HepG2 (cell line): ENCODE measurements at regions not wholly inside any gene's neighbourhood (a gene's known extent, or its start where the extent isn't known, plus 50 kb on each side); places are given as distances from the start of the nearest gene placed in this dataset.
"Not testable (repeated sequence)": the region's sequence is repeated elsewhere in the genome, so short reads cannot be mapped to it uniquely, and the experiment has no call there.

Source experiments
- ATAC-seq: fragments of 200-7000 bp; cut with Tn5 transposase; 3 replicates; pipeline ENCODE4 v1.9.1; 2020; ENCODE audit warnings: mild to moderate bottlenecking, moderate library complexity
- BruUV-seq: library from RNA; stranded (reverse); fragments of 400-500 nt; replicated peaks from 2 replicates; lab custom pipeline; 2021; lab: Mats Ljungman, UMichigan
- CTCF ChIA-PET: fragments of 300-600 bp; formaldehyde crosslinking; extraction: SDS; loops from one replicate; lab custom pipeline; 2021; ENCODE audit warnings: low total read pairs, inconsistent platforms, low intra/inter-chr PET ratio; lab: Yijun Ruan, JAX
- POLR2A ChIA-PET: fragments of 350-600 bp; sonication (Branson Sonifier 250); formaldehyde crosslinking; loops from one replicate; lab custom pipeline; 2020; ENCODE audit warnings: antibody characterized with exemption, inconsistent platforms; lab: Yijun Ruan, JAX
- DNase-seq: peaks from one replicate; pipeline ENCODE4 v3.0.0-alpha.2; 2015; ENCODE audit warnings: low spot score
- FAIRE-seq: peaks from 3 replicates; lab custom pipeline; 2011; peaks lifted over from hg19 to GRCh38; lab: Jason Lieb, UNC
- H2AFZ ChIP-seq: one replicate; pipeline ENCODE4 v1.6.1; 2011; ENCODE audit warnings: low read length, inconsistent platforms
- H3K27ac ChIP-seq: fragments of 300-600 bp; 3 replicates; pipeline ENCODE4 v1.8.0; 2011; ENCODE audit warnings: mixed run types, mild to moderate bottlenecking, mixed read lengths, low read length, inconsistent platforms; ENCODE audit not compliant: insufficient read depth; ENCODE audit errors: extremely low read length
- H3K27me3 ChIP-seq, 2 experiments: fragments of 200-600 bp in 1 of 2; 2 replicates in 1 of 2; 3 replicates in 1 of 2; pipeline versions ENCODE4 v1.6.0 to v1.8.0; 2011; ENCODE audit warnings: low read length in 2 of 2, mild to moderate bottlenecking in 2 of 2, moderate library complexity in 2 of 2, inconsistent platforms in 1 of 2; ENCODE audit not compliant: insufficient read depth in 2 of 2, control insufficient read depth in 1 of 2
- H3K36me3 ChIP-seq, 2 experiments: fragments of 200-600 bp in 1 of 2; replicated peaks in 1 of 2; 2 replicates in 1 of 2; 3 replicates in 1 of 2; pipeline versions ENCODE4 v1.5.1 to v1.8.0; 2011; ENCODE audit warnings: low read length in 2 of 2, inconsistent platforms in 1 of 2; ENCODE audit not compliant: insufficient read depth in 2 of 2, control insufficient read depth in 1 of 2
- H3K4me1 ChIP-seq: 2 replicates; pipeline ENCODE4 v1.5.1; 2012; ENCODE audit warnings: low read length, inconsistent platforms; ENCODE audit not compliant: insufficient read depth
- H3K4me2 ChIP-seq: 2 replicates; pipeline ENCODE4 v1.6.0; 2011; ENCODE audit warnings: low read depth, low read length, inconsistent platforms
- H3K4me3 ChIP-seq, 3 experiments: fragments of 200-600 bp in 1 of 3; sonication (generic), shearing (Covaris generic) in 1 of 3; replicated peaks in 1 of 3; 2 replicates each; pipeline ENCODE4 v1.5.1; 2011 to 2016; ENCODE audit warnings: low read length in 3 of 3, inconsistent platforms in 2 of 3, low read depth in 2 of 3, mild to moderate bottlenecking in 2 of 3, control low read depth in 1 of 3, mixed read lengths in 1 of 3; ENCODE audit not compliant: insufficient read depth in 1 of 3
- H3K79me2 ChIP-seq: one replicate; pipeline ENCODE4 v1.6.1; 2011; ENCODE audit warnings: low read length, inconsistent platforms; ENCODE audit not compliant: insufficient read depth
- H3K9ac ChIP-seq: 2 replicates; pipeline ENCODE4 v1.6.0; 2011; ENCODE audit warnings: mild to moderate bottlenecking, low read depth, low read length, inconsistent platforms; ENCODE audit not compliant: insufficient read depth
- H3K9me3 ChIP-seq: 2 replicates; pipeline ENCODE4 v1.5.1; 2012; ENCODE audit warnings: mild to moderate bottlenecking, low read length
- H4K20me1 ChIP-seq: 2 replicates; pipeline ENCODE4 v1.6.0; 2011; ENCODE audit warnings: inconsistent platforms, mild to moderate bottlenecking, low read length, moderate library complexity; ENCODE audit not compliant: insufficient read depth
- ATF7 ChIP-seq, 2 experiments: fragments of 450-650 bp in 1 of 2; sonication (generic) in 1 of 2; formaldehyde crosslinking in 1 of 2; IDR thresholded peaks; 2 replicates each; pipeline versions ENCODE4 v1.4.0 to v1.6.1; 2016 to 2020; ENCODE audit warnings: antibody characterized with exemption in 1 of 2, mild to moderate bottlenecking in 1 of 2, missing genetic modification reagents in 1 of 2
- BRCA1 ChIP-seq: sonication (generic); formaldehyde crosslinking; IDR thresholded peaks from 2 replicates; pipeline ENCODE4 v1.4.0; 2020; ENCODE audit warnings: missing genetic modification reagents
- CEBPG ChIP-seq: IDR thresholded peaks from 2 replicates; pipeline ENCODE4 v1.6.1; 2016
- FOXC1 ChIP-seq: sonication (generic); formaldehyde crosslinking; IDR thresholded peaks from 2 replicates; pipeline ENCODE4 v1.8.0; 2022; ENCODE audit warnings: mild to moderate bottlenecking, missing genetic modification reagents, borderline replicate concordance
- HNRNPH1 ChIP-seq: fragments of 200-400 bp; formaldehyde crosslinking; optimal IDR thresholded peaks from 2 replicates; pipeline ENCODE3; 2017; ENCODE audit warnings: mild to moderate bottlenecking, low read depth, low read length
- NFE2L2 ChIP-seq: fragments of 150-350 bp; IDR thresholded peaks from 2 replicates; pipeline ENCODE4 v1.6.1; 2014; ENCODE audit warnings: low read length
- NR2F1 ChIP-seq, 2 experiments: fragments of 450-650 bp in 1 of 2; formaldehyde crosslinking in 1 of 2; IDR thresholded peaks; 2 replicates each; pipeline versions ENCODE4 v1.5.0 to v1.6.1; 2016 to 2020; ENCODE audit warnings: mild to moderate bottlenecking in 1 of 2, missing compliant biosample characterization in 1 of 2, missing genetic modification reagents in 1 of 2, moderate library complexity in 1 of 2
- RFX1 ChIP-seq: fragments of 450-650 bp; IDR thresholded peaks from 2 replicates; pipeline ENCODE4 v1.6.1; 2017
- RXRB ChIP-seq: IDR thresholded peaks from 2 replicates; pipeline ENCODE4 v1.6.1; 2016; ENCODE audit warnings: borderline replicate concordance, missing genetic modification reagents, missing compliant biosample characterization
- SALL1 ChIP-seq: sonication (generic); formaldehyde crosslinking; IDR thresholded peaks from 2 replicates; pipeline ENCODE4 v1.8.0; 2022; ENCODE audit warnings: mild to moderate bottlenecking, missing genetic modification reagents
- ZNF431 ChIP-seq: sonication (generic); formaldehyde crosslinking; IDR thresholded peaks from 2 replicates; pipeline ENCODE4 v1.9.0; 2022; ENCODE audit warnings: missing genetic modification reagents, low read depth, mild to moderate bottlenecking, borderline replicate concordance
- ZNF543 ChIP-seq: sonication (generic); formaldehyde crosslinking; IDR thresholded peaks from 2 replicates; pipeline ENCODE4 v1.4.0; 2020; ENCODE audit warnings: mild to moderate bottlenecking, missing genetic modification reagents
- ZNF550 ChIP-seq: sonication (generic); formaldehyde crosslinking; IDR thresholded peaks from 2 replicates; pipeline ENCODE4 v1.4.0; 2020; ENCODE audit warnings: mild to moderate bottlenecking, missing genetic modification reagents, borderline replicate concordance
- ZNF564 ChIP-seq: sonication (generic); formaldehyde crosslinking; IDR thresholded peaks from 2 replicates; pipeline ENCODE4 v1.8.1; 2023; ENCODE audit warnings: mild to moderate bottlenecking, missing genetic modification reagents
- ZNF724P ChIP-seq: sonication (generic); formaldehyde crosslinking; IDR thresholded peaks from 2 replicates; pipeline ENCODE4 v1.8.0; 2022; ENCODE audit warnings: missing genetic modification reagents, borderline replicate concordance
- WGBS: methylation state at CpG from one replicate; pipeline ENCODE4 v1.1.6; 2017; ENCODE audit warnings: low lambda C conversion rate; 5-methylcytosine and 5-hydroxymethylcytosine counted together
- in situ Hi-C: cut with HindIII; loops from 2 replicates; pipeline ENCODE4 v1.10.0; 2017; ENCODE audit warnings: low pct_unique_long_range_greater_than_20kb; ENCODE audit not compliant: extremely low pct_ligation_motif_present
- intact Hi-C: fragments of 100-400 bp; cut with micrococcal nuclease; formaldehyde crosslinking; loops from one replicate; pipeline ENCODE4 v1.10.0; 2022; ENCODE audit not compliant: unreplicated experiment
- TF ChIP-seq, protein P1 (sequence below): sonication (generic); formaldehyde crosslinking; IDR thresholded peaks from 2 replicates; pipeline ENCODE4 v1.4.0; 2020; ENCODE audit warnings: mild to moderate bottlenecking, missing genetic modification reagents

DNA sequence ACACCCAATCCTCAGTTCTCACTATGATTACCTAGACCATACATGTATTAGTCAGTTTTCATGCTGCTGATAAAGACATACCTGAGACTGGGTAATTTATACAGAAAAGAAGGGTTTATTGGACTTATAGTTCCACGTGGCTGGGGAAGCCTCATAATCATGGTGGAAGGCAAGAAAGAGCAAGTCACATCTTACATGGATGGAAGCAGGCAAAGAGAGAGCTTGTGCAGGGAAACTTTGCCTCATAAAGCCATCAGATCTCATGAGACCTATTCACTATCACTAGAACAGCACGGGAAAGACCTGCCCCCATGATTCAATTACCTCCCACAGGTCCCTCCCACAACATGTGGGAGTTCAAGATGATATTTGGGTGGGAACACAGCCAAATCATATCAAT lies 79.5 kb upstream of the FGGY start:
- not testable (repeated sequence) for BruUV-seq, H3K27me3 ChIP-seq
- TF ChIP-seq ZNF431 (CRISPR knock-in tag), result peak; percentile 54; the same call in 1 of the 2 replicates
- TF ChIP-seq, all 625 proteins: peak for 1; not testable (repeated sequence) for 624
- H3K4me3 ChIP-seq, in situ Hi-C loops, DNase-seq, ATAC-seq, H3K9ac ChIP-seq, CTCF ChIA-PET, H3K36me3 ChIP-seq, POLR2A ChIA-PET, H2AFZ ChIP-seq, H3K27ac ChIP-seq, H3K4me2 ChIP-seq, FAIRE-seq, H4K20me1 ChIP-seq, H3K79me2 ChIP-seq, H3K9me3 ChIP-seq: not testable (repeated sequence)
- H3K4me1 ChIP-seq, result peaks cover 82% of the 10 kb centered on the region
- intact Hi-C loops, result loop anchor here (10.0 kb wide), 1 partner anchor 433 kb away; the partner anchor contains the start of gene JUN
- WGBS, result 41% methylated on average over 1 of the region's 2 CpGs

DNA sequence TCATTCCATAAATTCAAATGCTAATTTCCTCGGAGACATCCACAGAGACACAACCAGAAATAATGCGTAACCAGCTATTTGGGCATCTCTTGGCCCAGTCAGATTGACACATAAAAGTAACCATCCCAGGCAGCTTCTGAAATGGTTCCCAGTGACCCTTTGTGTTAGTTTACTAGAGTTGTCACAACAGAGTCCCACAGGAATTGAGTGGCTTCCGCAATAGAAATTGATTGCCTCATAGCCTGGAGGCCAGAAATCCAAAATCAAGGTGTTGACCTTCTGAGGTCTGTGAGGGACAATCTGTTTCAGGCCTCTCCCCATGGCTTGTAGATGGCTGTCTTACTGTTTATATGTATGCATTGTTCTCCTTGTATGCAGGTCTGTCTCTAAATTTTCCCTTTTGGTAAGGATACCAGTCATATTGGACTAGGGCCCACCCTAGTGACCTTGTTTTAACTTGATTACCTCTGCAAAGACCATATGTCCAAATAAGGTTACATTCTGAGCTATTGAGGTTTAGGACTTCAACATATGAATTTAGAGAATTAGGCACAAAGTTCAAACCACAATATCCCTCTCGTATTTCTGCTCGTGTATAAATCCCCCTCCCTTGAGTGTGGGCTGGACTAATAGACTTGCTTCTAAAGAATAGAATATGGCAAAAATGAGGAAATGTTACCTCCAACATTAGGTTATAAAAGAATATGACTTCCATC lies 78.2 kb upstream of the FGGY start:
- DNase-seq (peak; percentile 46), ATAC-seq (peak; percentile 9; the same call in 2 of the 3 replicates), FAIRE-seq (peak; percentile 42)
- Histone ChIP-seq H3K79me2 (no peaks in the 10 kb centered on the region), H3K27ac (no peak overlapping the region), H2AFZ (no peak overlapping the region), H3K36me3 (no peaks in the 10 kb centered on the region), H3K27me3 (0 out of 5 replicates have a peak, but pooled peaks cover 0 to 7% of the 10 kb centered on the region in 2 experiments), H3K9me3 (no peaks in the 10 kb centered on the region), H3K9ac (no peak overlapping the region), H3K4me3 (no peak overlapping the region), H3K4me2 (peak overlapping the region; percentile 16), H3K4me1 (peaks cover 69% of the 10 kb centered on the region), H4K20me1 (no peaks in the 10 kb centered on the region)
- WGBS, result 12% methylated on average over 4 of the region's 5 CpGs
- POLR2A ChIA-PET, result interaction anchor here (1.2 kb wide), 1 partner anchor 15 kb away, joined by 3 read pairs; no protein-coding TSS in a partner anchor
- CTCF ChIA-PET, result no interaction called here
- no TSS peak for BruUV-seq
- intact Hi-C loops, result loop anchor here (10.0 kb wide), 1 partner anchor 434 kb away; the partner anchor contains the start of gene JUN
- in situ Hi-C loops, result no loop called here
- no peak for TF ChIP-seq FOXC1 (CRISPR knock-in tag)
- TF ChIP-seq ZNF564 (CRISPR knock-in tag), result no peak
- TF ChIP-seq NR2F1 (CRISPR knock-in tag; IDR thresholded peaks at IDR 0.05), result no peak
- no peak for TF ChIP-seq RFX1
- TF ChIP-seq SALL1 (CRISPR knock-in tag), result 0 out of 2 replicates have a peak, but pooled peaks have one; percentile 21
- 0 out of 2 replicates have a peak, but pooled peaks have one; percentile 36 for TF ChIP-seq RXRB (CRISPR knock-in tag)
- TF ChIP-seq BRCA1 (CRISPR knock-in tag), result no peak
- TF ChIP-seq ATF7 (IDR thresholded peaks at IDR 0.05), result no peak
- no peak for TF ChIP-seq ATF7 (CRISPR knock-in tag; IDR thresholded peaks at IDR 0.05)
- no peak for TF ChIP-seq ZNF550
- no peak for TF ChIP-seq ZNF724P (CRISPR knock-in tag)
- no peak for TF ChIP-seq ZNF543 (CRISPR knock-in tag)
- no peak for TF ChIP-seq NFE2L2
- TF ChIP-seq, protein P1, sequence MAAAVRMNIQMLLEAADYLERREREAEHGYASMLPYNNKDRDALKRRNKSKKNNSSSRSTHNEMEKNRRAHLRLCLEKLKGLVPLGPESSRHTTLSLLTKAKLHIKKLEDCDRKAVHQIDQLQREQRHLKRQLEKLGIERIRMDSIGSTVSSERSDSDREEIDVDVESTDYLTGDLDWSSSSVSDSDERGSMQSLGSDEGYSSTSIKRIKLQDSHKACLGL (CRISPR knock-in tag), result no peak
- peak; percentile 69 for TF ChIP-seq CEBPG (CRISPR knock-in tag)
- TF ChIP-seq HNRNPH1, result no peak
